ENCODE measurements at regions not wholly inside any gene's neighbourhood (a gene's known extent, or its start where the extent isn't known, plus 50 kb on each side); places are given as distances from the start of the nearest gene placed in this dataset.

DNA sequence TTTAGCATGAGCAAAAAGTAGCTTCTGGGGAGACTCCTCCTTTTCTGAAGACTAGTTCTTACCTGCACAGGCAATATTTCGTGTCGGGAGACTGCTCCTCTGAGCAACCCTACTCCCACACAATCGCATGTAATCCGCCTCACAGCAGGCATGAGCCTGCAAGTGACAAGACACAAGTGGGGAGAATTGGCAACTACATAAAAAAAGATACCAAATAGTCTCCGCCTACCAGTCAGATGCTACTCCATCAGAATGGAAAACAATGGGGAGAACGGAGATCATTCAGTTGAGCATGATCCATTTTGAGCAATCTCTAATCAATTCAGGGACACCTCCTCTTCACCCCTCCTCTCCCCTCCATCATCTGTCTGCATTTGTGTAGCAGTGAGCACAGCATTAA, 321.0 kb downstream of the COG6 start:
- POLR2A ChIA-PET = no interaction called here
- no peak for DNase-seq (ENCODE audit: extremely low spot score)
- CTCF ChIA-PET = no interaction called here
- TF ChIP-seq, protein P1, sequence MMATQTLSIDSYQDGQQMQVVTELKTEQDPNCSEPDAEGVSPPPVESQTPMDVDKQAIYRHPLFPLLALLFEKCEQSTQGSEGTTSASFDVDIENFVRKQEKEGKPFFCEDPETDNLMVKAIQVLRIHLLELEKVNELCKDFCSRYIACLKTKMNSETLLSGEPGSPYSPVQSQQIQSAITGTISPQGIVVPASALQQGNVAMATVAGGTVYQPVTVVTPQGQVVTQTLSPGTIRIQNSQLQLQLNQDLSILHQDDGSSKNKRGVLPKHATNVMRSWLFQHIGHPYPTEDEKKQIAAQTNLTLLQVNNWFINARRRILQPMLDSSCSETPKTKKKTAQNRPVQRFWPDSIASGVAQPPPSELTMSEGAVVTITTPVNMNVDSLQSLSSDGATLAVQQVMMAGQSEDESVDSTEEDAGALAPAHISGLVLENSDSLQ (IDR thresholded peaks at IDR 0.05) = no peak
- TF ChIP-seq ARNT (IDR thresholded peaks at IDR 0.05) (no peak), LEF1 (IDR thresholded peaks at IDR 0.05; ENCODE audit: borderline replicate concordance) (no peak), TARDBP (IDR thresholded peaks at IDR 0.05) (no peak), NFRKB (IDR thresholded peaks at IDR 0.05) (no peak), ZNF384 (IDR thresholded peaks at IDR 0.05) (no peak), FOXK2 (IDR thresholded peaks at IDR 0.05) (no peak), BHLHE40 (IDR thresholded peaks at IDR 0.05; ENCODE audit: borderline replicate concordance) (no peak), ELF4 (IDR thresholded peaks at IDR 0.05) (no peak), SP1 (IDR thresholded peaks at IDR 0.05) (no peak), FOXA1 (IDR thresholded peaks at IDR 0.05) (no peak), SUZ12 (IDR thresholded peaks at IDR 0.05) (no peak), CTBP1 (IDR thresholded peaks at IDR 0.05; ENCODE audit: borderline replicate concordance) (no peak), FOXM1 (IDR thresholded peaks at IDR 0.05; ENCODE audit: borderline replicate concordance) (no peak), HDGF (IDR thresholded peaks at IDR 0.05; ENCODE audit: borderline replicate concordance) (no peak)

DNA sequence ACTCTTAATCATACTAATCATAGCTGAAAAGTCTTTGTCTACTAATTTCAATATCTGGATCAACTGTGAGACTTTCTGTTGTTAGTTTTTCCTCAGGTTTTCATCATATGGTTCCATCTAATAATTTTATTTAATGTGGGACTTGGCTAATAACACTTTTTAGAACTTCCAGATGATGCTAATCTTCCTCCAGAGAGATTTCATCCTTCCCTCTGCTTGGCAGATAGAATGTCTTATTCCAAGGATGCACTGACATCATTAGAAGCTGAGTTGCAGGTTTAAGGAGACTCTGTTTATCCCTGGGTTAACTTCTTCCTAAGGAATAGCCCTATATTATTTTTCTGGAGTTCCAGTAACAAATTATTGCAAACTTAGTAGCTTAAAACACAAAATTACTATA, 325.6 kb downstream of the COG6 start:
- no peak for DNase-seq (ENCODE audit: extremely low spot score)
- ChIA-PET POLR2A (no interaction called here), CTCF (no interaction called here)
- TF ChIP-seq NFRKB (IDR thresholded peaks at IDR 0.05) (no peak), LEF1 (IDR thresholded peaks at IDR 0.05; ENCODE audit: borderline replicate concordance) (no peak), ZNF384 (IDR thresholded peaks at IDR 0.05) (no peak), ARNT (IDR thresholded peaks at IDR 0.05) (no peak), HDGF (IDR thresholded peaks at IDR 0.05; ENCODE audit: borderline replicate concordance) (no peak), CTBP1 (IDR thresholded peaks at IDR 0.05; ENCODE audit: borderline replicate concordance) (no peak), FOXK2 (IDR thresholded peaks at IDR 0.05) (no peak), L3MBTL2 (conservative IDR thresholded peaks at IDR 0.05) (no peak), BHLHE40 (IDR thresholded peaks at IDR 0.05; ENCODE audit: borderline replicate concordance) (no peak), FOXA1 (IDR thresholded peaks at IDR 0.05) (no peak), SUZ12 (IDR thresholded peaks at IDR 0.05) (no peak), ELF4 (IDR thresholded peaks at IDR 0.05) (no peak), FOXM1 (IDR thresholded peaks at IDR 0.05; ENCODE audit: borderline replicate concordance) (no peak)
- TF ChIP-seq, protein P1 (IDR thresholded peaks at IDR 0.05) = no peak

DNA sequence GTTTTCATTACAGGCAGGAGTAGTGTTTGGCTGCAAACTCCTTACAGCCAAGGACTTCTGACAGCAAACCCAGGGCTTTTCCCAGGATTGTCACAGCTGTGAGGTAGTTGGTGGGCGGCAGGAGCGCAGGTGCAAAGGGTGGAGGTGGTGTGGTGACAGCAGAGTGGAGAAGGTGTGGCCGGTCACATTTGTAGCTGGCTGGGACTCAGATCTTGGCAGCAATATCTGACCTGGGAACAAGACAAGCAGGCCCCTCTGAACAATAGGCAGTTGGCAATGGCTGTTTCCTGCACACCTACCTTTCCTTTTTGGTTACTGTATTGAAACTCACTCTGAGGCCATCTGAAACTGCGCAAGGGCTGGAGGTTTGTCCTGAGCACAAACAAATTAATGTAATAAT, 327.3 kb downstream of the COG6 start:
- DNase-seq (ENCODE audit: extremely low spot score) = no peak
- ChIA-PET CTCF (interaction anchor here (0.8 kb wide), 1 partner anchor 16 kb away, joined by 3 read pairs; no protein-coding TSS in a partner anchor), POLR2A (no interaction called here)
- no peak for TF ChIP-seq TARDBP (IDR thresholded peaks at IDR 0.05)

DNA sequence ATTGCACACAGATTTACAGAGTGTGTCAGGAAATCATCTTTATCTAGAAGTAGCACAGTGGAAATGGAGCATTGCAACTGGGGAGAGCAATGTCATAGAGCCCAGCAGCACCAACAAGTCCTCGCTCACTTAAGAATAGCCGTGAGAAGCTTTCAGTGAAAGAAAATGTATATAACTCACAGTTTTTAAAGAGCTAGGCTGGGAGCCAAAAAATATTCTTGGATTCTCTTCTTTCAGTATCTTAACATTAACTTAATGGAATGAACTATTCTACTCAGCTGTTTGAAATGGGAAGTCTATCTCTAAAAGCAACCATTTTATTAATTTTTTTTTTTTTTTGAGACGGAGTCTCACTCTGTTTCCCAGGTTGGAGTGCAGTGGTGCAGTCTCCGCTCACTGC, 329.6 kb downstream of the COG6 start:
- POLR2A ChIA-PET = no interaction called here
- no peak for TF ChIP-seq HDGF (IDR thresholded peaks at IDR 0.05; ENCODE audit: borderline replicate concordance)
- TF ChIP-seq FOXK2 (IDR thresholded peaks at IDR 0.05) = no peak
- TF ChIP-seq SP1 (IDR thresholded peaks at IDR 0.05) = no peak
- CTCF ChIA-PET = no interaction called here
- DNase-seq (ENCODE audit: extremely low spot score) = no peak

DNA sequence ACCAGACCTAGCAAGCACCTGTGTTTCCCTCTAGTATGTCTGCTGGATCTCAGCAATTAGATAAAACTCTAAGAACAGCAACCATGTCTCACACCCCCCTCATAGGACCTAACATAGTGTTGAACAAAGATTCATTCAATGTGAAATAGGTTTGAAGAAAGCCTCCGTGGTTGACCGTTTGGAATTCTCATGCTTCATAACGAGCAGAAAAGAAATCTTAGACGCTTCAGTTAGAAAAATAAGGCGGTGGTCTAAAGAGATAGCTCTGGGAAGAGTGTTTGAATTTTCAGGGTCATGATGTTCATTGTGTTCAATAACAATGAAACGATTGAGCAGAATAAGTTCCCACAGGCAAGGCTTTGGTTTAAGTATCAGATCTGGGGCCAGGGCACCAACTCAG, 332.9 kb downstream of the COG6 start:
- no peak for DNase-seq (ENCODE audit: extremely low spot score)
- ChIA-PET POLR2A (no interaction called here), CTCF (no interaction called here)
- TF ChIP-seq NFRKB (IDR thresholded peaks at IDR 0.05) (no peak), SP1 (IDR thresholded peaks at IDR 0.05) (no peak), FOXK2 (IDR thresholded peaks at IDR 0.05) (no peak), HDGF (IDR thresholded peaks at IDR 0.05; ENCODE audit: borderline replicate concordance) (no peak), ZNF384 (IDR thresholded peaks at IDR 0.05) (no peak), FOXM1 (IDR thresholded peaks at IDR 0.05; ENCODE audit: borderline replicate concordance) (no peak), CTBP1 (IDR thresholded peaks at IDR 0.05; ENCODE audit: borderline replicate concordance) (no peak), TARDBP (IDR thresholded peaks at IDR 0.05) (no peak), BHLHE40 (IDR thresholded peaks at IDR 0.05; ENCODE audit: borderline replicate concordance) (no peak), SUZ12 (IDR thresholded peaks at IDR 0.05) (no peak)

DNA sequence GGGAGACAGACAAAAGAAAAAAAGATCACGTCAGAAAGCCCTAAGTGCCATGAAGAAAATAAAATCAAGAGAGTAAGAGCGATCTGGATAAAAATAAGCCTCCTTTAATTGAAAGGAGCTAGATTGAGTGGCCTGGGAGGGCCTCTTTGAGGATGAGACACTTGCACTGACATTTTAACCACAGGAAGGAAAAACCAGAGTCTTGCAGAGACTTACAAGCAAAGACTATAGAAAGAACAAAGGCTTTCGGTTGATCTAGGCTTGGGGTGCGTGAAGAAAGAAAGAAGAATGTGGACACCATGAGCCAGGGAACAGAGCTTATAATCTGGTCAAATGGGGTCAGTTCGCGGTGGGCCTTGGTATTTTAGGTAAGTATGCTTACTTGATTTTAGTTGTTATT, 342.7 kb downstream of the COG6 start:
- TF ChIP-seq, protein P1 (IDR thresholded peaks at IDR 0.05) = no peak
- TF ChIP-seq HDGF (IDR thresholded peaks at IDR 0.05; ENCODE audit: borderline replicate concordance) (no peak), BHLHE40 (IDR thresholded peaks at IDR 0.05; ENCODE audit: borderline replicate concordance) (no peak), NFRKB (IDR thresholded peaks at IDR 0.05) (no peak), ARNT (IDR thresholded peaks at IDR 0.05) (no peak), FOXK2 (IDR thresholded peaks at IDR 0.05) (no peak), ELF4 (IDR thresholded peaks at IDR 0.05) (no peak), ZNF384 (IDR thresholded peaks at IDR 0.05) (no peak), CTBP1 (IDR thresholded peaks at IDR 0.05; ENCODE audit: borderline replicate concordance) (no peak), FOXA1 (IDR thresholded peaks at IDR 0.05) (no peak)
- ChIA-PET CTCF (no interaction called here), POLR2A (no interaction called here)
- DNase-seq (ENCODE audit: extremely low spot score) = no peak

DNA sequence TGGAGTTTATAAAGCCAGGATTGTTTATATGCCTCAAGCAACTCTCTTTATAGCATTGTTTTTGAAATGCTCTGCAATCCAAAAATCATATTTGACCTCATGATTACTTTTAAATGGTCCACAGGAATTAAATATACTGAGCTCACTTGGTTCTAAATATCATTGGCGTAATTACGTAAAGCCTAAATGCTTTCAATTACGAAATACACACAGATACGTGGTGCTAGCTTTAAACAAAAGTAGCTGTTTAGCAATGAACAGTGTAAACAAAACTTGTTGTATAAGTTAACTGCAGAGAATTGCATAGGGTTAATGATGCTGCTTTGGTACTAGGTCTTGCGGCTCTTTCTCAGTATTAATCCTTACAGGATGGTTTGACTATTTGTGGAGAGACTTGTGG, 346.6 kb downstream of the COG6 start:
- POLR2A ChIA-PET = no interaction called here
- TF ChIP-seq FOXM1 (IDR thresholded peaks at IDR 0.05; ENCODE audit: borderline replicate concordance) (no peak), ARNT (IDR thresholded peaks at IDR 0.05) (no peak), TARDBP (IDR thresholded peaks at IDR 0.05) (no peak), ZNF384 (IDR thresholded peaks at IDR 0.05) (no peak), HDGF (IDR thresholded peaks at IDR 0.05; ENCODE audit: borderline replicate concordance) (no peak), L3MBTL2 (conservative IDR thresholded peaks at IDR 0.05) (no peak), FOXA1 (IDR thresholded peaks at IDR 0.05) (no peak)
- TF ChIP-seq, protein P1 (IDR thresholded peaks at IDR 0.05) = no peak
- CTCF ChIA-PET = no interaction called here
- DNase-seq (ENCODE audit: extremely low spot score) = no peak
